ENCODE measurements at regions not wholly inside any gene's neighbourhood (a gene's known extent, or its start where the extent isn't known, plus 50 kb on each side); places are given as distances from the start of the nearest gene placed in this dataset.

DNA sequence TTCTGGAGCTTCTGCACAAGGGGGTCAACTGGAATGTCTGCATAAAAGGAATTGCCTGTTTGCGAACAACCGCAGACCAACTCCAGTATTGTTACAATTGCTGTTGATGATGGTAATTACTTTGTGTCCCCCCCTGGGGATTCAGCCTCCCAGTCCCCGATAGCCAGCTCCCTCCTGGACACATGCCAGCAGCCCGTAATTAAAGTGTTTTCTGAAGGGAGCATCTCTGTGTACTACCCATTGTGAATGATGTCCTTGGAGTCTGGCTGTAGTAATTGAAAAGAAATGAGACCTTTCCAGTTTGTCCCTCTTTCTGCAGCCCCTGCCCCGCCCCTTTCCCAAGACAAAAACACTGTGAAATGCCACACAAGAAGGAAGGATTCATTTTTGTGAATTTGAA lies 377.1 kb upstream of the LCORL start:
- no peak for TF ChIP-seq CTCF (IDR thresholded peaks at IDR 0.05)
- DNase-seq: no peak
- intact Hi-C loops (cut with DNase I): no loop called here
- no peak overlapping the region for H3K4me3 ChIP-seq
- no peak overlapping the region for H3K27ac ChIP-seq
- no peak overlapping the region for H3K9ac ChIP-seq (ENCODE audit: low read depth in 2 of 2, low read length in 2 of 2)
- H3K36me3 ChIP-seq: no peaks in the 10 kb centered on the region
- no peaks in the 10 kb centered on the region for H3K9me3 ChIP-seq
- H3K4me1 ChIP-seq: no peaks in the 10 kb centered on the region
- H3K27me3 ChIP-seq: no peaks in the 10 kb centered on the region

DNA sequence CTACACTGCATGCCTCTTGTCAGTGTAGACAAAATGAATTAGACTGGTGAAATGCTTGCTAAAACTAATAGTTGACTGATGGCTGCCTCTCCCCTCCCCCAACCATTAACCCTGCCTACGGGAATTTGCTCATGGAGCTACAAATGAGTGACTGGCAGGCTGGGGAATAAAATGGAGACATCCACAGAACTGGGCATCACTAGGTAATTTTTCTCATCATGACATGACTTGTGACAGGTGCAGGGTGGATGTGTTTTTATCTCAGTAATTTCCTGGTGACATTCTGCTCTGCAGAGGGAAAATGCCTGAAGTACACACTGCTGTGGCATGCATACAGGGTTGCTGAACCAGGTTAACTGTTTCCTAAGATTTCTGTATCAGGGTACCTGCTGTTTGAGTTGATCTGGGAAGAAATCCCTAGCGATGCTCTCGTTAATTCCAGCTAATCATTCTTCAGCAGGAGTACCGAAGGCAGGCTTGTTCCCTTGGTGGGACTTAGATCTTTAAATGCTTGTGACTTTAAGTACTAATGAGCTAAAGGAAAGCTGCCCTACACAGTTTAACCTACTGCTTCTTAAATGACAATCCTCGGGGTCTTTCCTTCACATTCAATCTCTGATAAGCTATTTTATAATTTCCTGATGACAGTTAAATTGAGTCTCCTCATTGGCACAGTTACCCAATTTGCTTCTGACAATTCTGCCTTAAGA lies 376.3 kb upstream of the LCORL start:
- Histone ChIP-seq H3K27ac (no peak overlapping the region), H3K36me3 (no peaks in the 10 kb centered on the region), H3K27me3 (no peaks in the 10 kb centered on the region), H3K4me1 (no peaks in the 10 kb centered on the region), H3K4me3 (no peak overlapping the region), H3K9ac (ENCODE audit: low read depth in 2 of 2, low read length in 2 of 2) (no peak overlapping the region), H3K9me3 (no peaks in the 10 kb centered on the region)
- TF ChIP-seq CTCF (IDR thresholded peaks at IDR 0.05): no peak
- intact Hi-C loops (cut with DNase I): no loop called here
- DNase-seq: no peak

DNA sequence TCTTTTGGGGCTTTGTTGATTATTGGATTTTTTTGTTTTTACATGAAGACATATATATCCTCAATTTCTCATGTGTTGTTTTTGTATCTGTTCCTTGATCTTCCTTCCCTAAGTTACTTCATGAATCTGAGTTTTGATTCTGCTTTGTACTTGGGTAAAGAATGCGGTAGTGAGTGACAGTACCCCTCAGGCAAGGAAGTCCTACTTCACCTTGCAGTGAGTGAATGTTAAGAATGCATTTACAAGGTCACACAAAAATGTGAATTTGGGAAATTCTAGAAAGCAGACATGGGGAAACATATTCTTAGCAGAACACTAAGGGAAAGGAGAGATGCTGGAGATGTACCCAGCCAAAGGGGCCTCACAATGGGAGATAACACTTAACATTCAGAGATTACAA lies 373.1 kb upstream of the LCORL start:
- intact Hi-C loops (cut with DNase I): no loop called here
- no peaks in the 10 kb centered on the region for H3K36me3 ChIP-seq

GRCh38 chr4:18391354-18391728 lies 369.8 kb upstream of the LCORL start:
- no peak for DNase-seq
- no peaks in the 10 kb centered on the region for H3K9me3 ChIP-seq
- intact Hi-C loops (cut with DNase I): no loop called here
- H3K27me3 ChIP-seq: no peaks in the 10 kb centered on the region
- no peak overlapping the region for H3K9ac ChIP-seq (ENCODE audit: low read depth in 2 of 2, low read length in 2 of 2)
- H3K36me3 ChIP-seq: no peaks in the 10 kb centered on the region
- H3K4me1 ChIP-seq: no peaks in the 10 kb centered on the region
- no peak overlapping the region for H3K27ac ChIP-seq
- TF ChIP-seq CTCF (IDR thresholded peaks at IDR 0.05): no peak
- H3K4me3 ChIP-seq: no peak overlapping the region

More for the DNA sequence above, 373.1 kb upstream of the LCORL start:
- no peaks in the 10 kb centered on the region for H3K4me1 ChIP-seq
- H3K4me3 ChIP-seq: no peak overlapping the region
- no peaks in the 10 kb centered on the region for H3K27me3 ChIP-seq
- H3K27ac ChIP-seq: no peak overlapping the region
- no peaks in the 10 kb centered on the region for H3K9me3 ChIP-seq
- no peak for DNase-seq
- H3K9ac ChIP-seq (ENCODE audit: low read depth in 2 of 2, low read length in 2 of 2): no peak overlapping the region
- no peak for TF ChIP-seq CTCF (IDR thresholded peaks at IDR 0.05)

DNA sequence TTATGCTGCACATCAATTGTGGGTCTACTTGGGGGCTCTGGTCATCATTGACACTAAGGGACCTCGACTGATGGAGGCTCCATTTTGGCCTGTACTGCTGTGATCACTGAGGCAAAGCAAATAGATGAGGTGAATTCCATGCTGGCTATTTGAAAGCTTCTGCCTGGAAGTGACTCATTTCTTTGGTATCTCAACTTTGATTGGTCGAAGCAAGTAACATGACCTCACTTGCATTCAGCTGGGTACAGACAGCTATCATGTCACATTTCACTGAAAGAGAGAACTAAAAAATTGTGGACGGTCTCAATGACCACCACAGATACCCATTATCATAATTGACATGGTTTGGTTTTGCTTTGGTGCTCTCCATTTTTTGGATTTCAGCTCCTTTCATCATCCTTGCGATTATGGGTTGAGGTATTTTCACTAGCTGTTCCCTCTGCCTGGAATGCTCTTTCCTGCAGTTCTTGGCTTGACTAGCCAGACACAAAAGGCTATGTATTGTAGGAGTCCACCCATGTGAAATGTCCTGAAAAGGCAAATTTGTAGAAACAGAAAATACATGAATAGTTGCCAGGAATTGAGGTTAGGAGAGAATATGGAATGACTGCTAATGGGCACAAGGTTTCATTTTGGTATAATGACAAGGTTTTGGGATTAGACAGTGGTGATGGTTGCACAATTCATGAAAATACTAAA lies 369.2 kb upstream of the LCORL start:
- H3K36me3 ChIP-seq: no peaks in the 10 kb centered on the region
- intact Hi-C loops (cut with DNase I): no loop called here

More for the DNA sequence above, 369.2 kb upstream of the LCORL start:
- Histone ChIP-seq H3K27ac (no peak overlapping the region), H3K27me3 (no peaks in the 10 kb centered on the region), H3K4me1 (no peaks in the 10 kb centered on the region), H3K9me3 (no peaks in the 10 kb centered on the region), H3K9ac (ENCODE audit: low read depth in 2 of 2, low read length in 2 of 2) (no peak overlapping the region), H3K4me3 (no peak overlapping the region)
- TF ChIP-seq CTCF (IDR thresholded peaks at IDR 0.05): no peak
- DNase-seq: no peak

All from colonic mucosa (tissue), 4 donors.